ENCODE measurements at regions not wholly inside any gene's neighbourhood (a gene's known extent, or its start where the extent isn't known, plus 50 kb on each side); places are given as distances from the start of the nearest gene placed in this dataset.
A peak's percentile ranks its signal among the peaks of the same experiment; 100 is the strongest.

- no peaks in the 10 kb centered on the region for H3K36me3 ChIP-seq (replicated peaks in 1 of 2; ENCODE audit: insufficient read depth in 1 of 2, low read depth in 2 of 2)
- H3K9me3 ChIP-seq: no peaks in the 10 kb centered on the region
- intact Hi-C loops (cut with DNase I): no loop called here
- H3K27ac ChIP-seq: no peak overlapping the region
- no peaks in the 10 kb centered on the region for H3K27me3 ChIP-seq
- DNase-seq: no peak
- H3K4me3 ChIP-seq: no peak overlapping the region
- no peaks in the 10 kb centered on the region for H3K4me1 ChIP-seq
- ATAC-seq: no peak
- no peak for TF ChIP-seq CTCF (IDR thresholded peaks at IDR 0.05)
- TF ChIP-seq POLR2A (IDR thresholded peaks at IDR 0.05): no peak
- 74 to 89% methylated on average over 4 of the region's 4 CpGs for WGBS, 2 donors
Observed at GRCh38 chr4:142913461-142914030, 67.4 kb upstream of the INPP4B start.

DNA sequence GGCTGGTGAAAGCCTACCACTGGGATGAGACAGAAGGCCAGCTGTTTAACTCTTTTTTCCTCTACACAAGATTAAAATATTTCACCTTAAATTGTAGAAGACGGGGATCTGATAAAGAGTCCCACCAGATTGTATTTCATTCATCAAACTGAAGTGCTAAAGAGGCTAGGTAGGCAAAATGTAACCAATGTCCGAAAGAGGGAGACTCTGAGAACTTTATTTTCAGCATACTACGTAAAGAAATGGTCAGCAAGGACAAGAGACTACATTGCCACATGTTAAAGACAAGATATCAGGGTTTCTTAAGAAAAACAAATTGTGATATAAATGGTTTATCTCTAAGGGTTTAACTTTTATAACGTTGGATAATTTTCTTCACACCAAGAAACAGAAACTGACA is 71.6 kb upstream of the INPP4B start:
- DNase-seq (no peak), ATAC-seq (no peak)
- no peak overlapping the region for H3K4me3 ChIP-seq
- H3K9me3 ChIP-seq: no peaks in the 10 kb centered on the region
- no peaks in the 10 kb centered on the region for H3K27me3 ChIP-seq
- no peak overlapping the region for H3K27ac ChIP-seq
- WGBS, 2 donors: 70 to 72% methylated on average over 4 of the region's 4 CpGs
- H3K4me1 ChIP-seq: no peaks in the 10 kb centered on the region
- TF ChIP-seq CTCF (IDR thresholded peaks at IDR 0.05) (no peak), POLR2A (IDR thresholded peaks at IDR 0.05) (no peak)
- no peaks in the 10 kb centered on the region for H3K36me3 ChIP-seq (replicated peaks in 1 of 2; ENCODE audit: insufficient read depth in 1 of 2, low read depth in 2 of 2)
- intact Hi-C loops (cut with DNase I): no loop called here

GRCh38 chr4:142922720-142923119 is 76.6 kb upstream of the INPP4B start:
- no peak overlapping the region for H3K27ac ChIP-seq
- H3K4me1 ChIP-seq: peaks cover 12% of the 10 kb centered on the region
- DNase-seq: no peak
- intact Hi-C loops (cut with DNase I): no loop called here
- H3K9me3 ChIP-seq: no peaks in the 10 kb centered on the region
- H3K36me3 ChIP-seq (replicated peaks in 1 of 2; ENCODE audit: insufficient read depth in 1 of 2, low read depth in 2 of 2): no peaks in the 10 kb centered on the region
- ATAC-seq: no peak
- 86 to 89% methylated on average over 1 of the region's 1 CpG for WGBS, 2 donors
- no peak for TF ChIP-seq CTCF (IDR thresholded peaks at IDR 0.05)
- TF ChIP-seq POLR2A (IDR thresholded peaks at IDR 0.05): no peak
- H3K4me3 ChIP-seq: no peak overlapping the region
- no peaks in the 10 kb centered on the region for H3K27me3 ChIP-seq

DNA sequence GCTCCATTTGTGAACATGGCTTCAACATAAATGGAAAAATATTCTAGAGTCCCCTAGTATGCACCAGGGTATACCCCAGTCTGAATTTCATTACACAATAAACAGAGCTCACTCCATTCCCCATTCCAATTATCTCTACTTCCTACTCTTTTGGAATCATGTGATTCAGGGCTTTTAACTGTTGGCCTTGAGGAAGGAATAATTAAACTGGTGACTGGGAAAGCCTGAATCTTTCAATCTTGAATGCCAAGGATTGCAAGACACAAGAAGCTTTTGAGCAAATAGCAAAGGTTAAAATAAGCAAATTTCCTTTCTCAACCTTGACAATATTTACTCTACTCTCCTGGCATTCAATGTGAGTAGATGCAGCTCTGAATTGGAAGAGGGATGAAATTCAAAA is 77.5 kb upstream of the INPP4B start:
- H3K4me1 ChIP-seq: peaks cover 12% of the 10 kb centered on the region
- DNase-seq: no peak
- H3K36me3 ChIP-seq (replicated peaks in 1 of 2; ENCODE audit: insufficient read depth in 1 of 2, low read depth in 2 of 2): no peaks in the 10 kb centered on the region
- no peaks in the 10 kb centered on the region for H3K27me3 ChIP-seq
- no peak for TF ChIP-seq CTCF (IDR thresholded peaks at IDR 0.05)
- ATAC-seq: peak; percentile 55
- no peak overlapping the region for H3K4me3 ChIP-seq
- no peak overlapping the region for H3K27ac ChIP-seq
- intact Hi-C loops (cut with DNase I): no loop called here
- H3K9me3 ChIP-seq: no peaks in the 10 kb centered on the region

DNA sequence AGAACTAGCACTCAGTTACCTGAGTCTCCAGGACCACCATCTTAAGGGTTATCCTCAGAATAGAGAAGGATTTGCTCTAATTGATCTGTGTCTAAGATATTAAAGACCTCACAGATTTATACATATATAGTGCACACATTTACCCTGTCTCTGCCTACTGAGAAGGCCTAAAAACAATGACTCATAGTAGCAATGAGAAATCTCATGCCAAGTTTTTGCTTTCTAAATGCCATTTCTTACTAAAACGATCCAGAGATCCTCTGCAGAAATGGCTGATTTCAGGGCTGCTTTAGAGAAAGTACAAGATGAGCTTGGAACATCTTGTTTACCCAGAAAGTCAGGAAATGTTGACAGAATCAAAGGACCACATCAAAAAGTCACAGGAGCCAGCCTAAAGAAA is 79.1 kb upstream of the INPP4B start:
- no peak overlapping the region for H3K27ac ChIP-seq
- peaks cover 12% of the 10 kb centered on the region for H3K4me1 ChIP-seq
- H3K9me3 ChIP-seq: no peaks in the 10 kb centered on the region
- ATAC-seq (no peak), DNase-seq (no peak)
- no peaks in the 10 kb centered on the region for H3K36me3 ChIP-seq (replicated peaks in 1 of 2; ENCODE audit: insufficient read depth in 1 of 2, low read depth in 2 of 2)
- H3K27me3 ChIP-seq: no peaks in the 10 kb centered on the region
- no peak overlapping the region for H3K4me3 ChIP-seq
- WGBS, 2 donors: 48 to 71% methylated on average over 1 of the region's 1 CpG
- no peak for TF ChIP-seq CTCF (IDR thresholded peaks at IDR 0.05)
- intact Hi-C loops (cut with DNase I): no loop called here

All from body of pancreas (tissue), 4 donors.